C4-2B (cell line): ENCODE measurements at regions not wholly inside any gene's neighbourhood (a gene's known extent, or its start where the extent isn't known, plus 50 kb on each side); places are given as distances from the start of the nearest gene placed in this dataset.
"Not testable (repeated sequence)": the region's sequence is repeated elsewhere in the genome, so short reads cannot be mapped to it uniquely, and the experiment has no call there.

Experiments
- H3K27ac ChIP-seq: fragments of 450-650 bp; 2 replicates; pipeline ENCODE4 v1.5.1; 2017
- CTCF ChIP-seq: fragments of 450-650 bp; conservative IDR thresholded peaks from 2 replicates; pipeline ENCODE4 v1.5.1; 2017; ENCODE audit warnings: mild to moderate bottlenecking
- ZFX ChIP-seq: fragments of 450-650 bp; IDR thresholded peaks from 2 replicates; pipeline ENCODE4 v1.6.1; 2017

GRCh38 chr5:25451294-25451693 lies 806.5 kb upstream of the CDH10 start:
- H3K27ac ChIP-seq = no peak overlapping the region
- TF ChIP-seq ZFX = no peak

- H3K27ac ChIP-seq = peak overlapping the region; percentile 59
Measured at GRCh38 chr5:25448646-25449045, 803.9 kb upstream of the CDH10 start.

DNA sequence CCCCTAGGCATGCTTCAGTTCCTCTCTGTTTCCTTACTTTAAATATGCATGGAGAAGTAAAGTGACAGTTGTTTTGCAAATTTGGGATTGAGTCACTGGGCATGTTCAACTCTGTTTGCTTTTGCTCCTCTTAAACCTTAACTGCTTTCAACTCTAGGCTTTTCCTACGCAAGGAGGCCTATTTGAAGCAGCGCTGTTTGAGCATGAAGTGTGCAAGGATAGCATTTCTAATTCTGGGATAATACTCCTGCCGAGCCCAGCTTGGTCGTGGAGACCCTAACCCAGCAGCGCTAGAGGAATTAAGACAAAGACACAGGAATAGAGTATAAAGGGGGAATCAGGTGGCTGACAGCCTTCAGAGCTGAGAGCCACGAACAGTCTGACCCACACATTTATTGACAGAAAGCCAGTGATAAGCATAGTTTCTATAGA lies 803.4 kb upstream of the CDH10 start:
- TF ChIP-seq CTCF (no peak), ZFX (0 out of 2 replicates have a peak, but pooled peaks have one; percentile 27)
- H3K27ac ChIP-seq = peak overlapping the region; percentile 59

More at GRCh38 chr5:25448646-25449045, 803.9 kb upstream of the CDH10 start:
- TF ChIP-seq ZFX (no peak), CTCF (no peak)

GRCh38 chr5:25446061-25446420 lies 801.3 kb upstream of the CDH10 start:
- H3K27ac ChIP-seq = not testable (repeated sequence)

GRCh38 chr5:25445381-25446060 lies 800.7 kb upstream of the CDH10 start:
- H3K27ac ChIP-seq = not testable (repeated sequence)

- H3K27ac ChIP-seq = no peak overlapping the region
Measured at GRCh38 chr5:25444697-25445096, 799.9 kb upstream of the CDH10 start.

DNA sequence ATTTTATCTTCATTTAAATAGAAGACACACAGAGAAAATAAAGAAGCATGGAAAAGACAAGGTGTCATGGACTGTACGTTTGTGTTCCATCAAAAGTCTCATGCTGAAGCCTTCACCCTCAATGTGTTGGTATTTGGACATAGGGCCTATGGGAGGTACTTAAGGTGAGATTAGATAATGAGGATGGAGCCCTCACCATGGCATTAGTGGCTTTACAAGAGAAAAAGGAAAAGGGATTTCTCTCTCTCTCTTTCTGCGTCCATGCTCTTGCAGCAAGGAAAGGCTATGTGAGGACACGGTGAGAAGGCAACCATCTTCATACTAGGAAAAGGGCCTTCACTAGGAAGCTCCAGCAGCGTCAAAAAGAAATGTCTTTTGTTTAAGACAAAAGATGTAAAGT lies 797.0 kb upstream of the CDH10 start:
- TF ChIP-seq ZFX (no peak), CTCF (no peak)
- no peak overlapping the region for H3K27ac ChIP-seq

More at GRCh38 chr5:25444697-25445096, 799.9 kb upstream of the CDH10 start:
- TF ChIP-seq ZFX (no peak), CTCF (no peak)

- TF ChIP-seq ZFX (no peak), CTCF (no peak)
- no peak overlapping the region for H3K27ac ChIP-seq
Measured at GRCh38 chr5:25439025-25439424, 794.2 kb upstream of the CDH10 start.

DNA sequence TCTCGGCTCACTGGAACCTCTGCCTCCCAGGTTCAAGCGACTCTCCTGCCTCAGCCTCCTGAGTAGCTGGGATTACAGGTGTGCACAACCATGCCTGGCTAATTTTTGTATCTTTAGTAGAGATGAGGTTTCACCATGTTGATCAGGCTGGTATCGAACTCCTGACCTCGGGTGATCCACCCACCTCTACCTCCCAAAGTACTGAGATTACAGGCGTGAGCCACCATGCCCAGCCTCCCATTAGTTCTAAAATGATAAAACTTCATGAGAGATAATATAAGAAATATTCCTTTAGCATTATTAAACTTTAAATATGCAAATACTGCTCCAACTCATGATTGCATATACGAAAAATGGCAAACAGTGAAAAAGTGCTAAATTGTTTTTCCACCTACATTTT lies 793.6 kb upstream of the CDH10 start:
- not testable (repeated sequence) for H3K27ac ChIP-seq

DNA sequence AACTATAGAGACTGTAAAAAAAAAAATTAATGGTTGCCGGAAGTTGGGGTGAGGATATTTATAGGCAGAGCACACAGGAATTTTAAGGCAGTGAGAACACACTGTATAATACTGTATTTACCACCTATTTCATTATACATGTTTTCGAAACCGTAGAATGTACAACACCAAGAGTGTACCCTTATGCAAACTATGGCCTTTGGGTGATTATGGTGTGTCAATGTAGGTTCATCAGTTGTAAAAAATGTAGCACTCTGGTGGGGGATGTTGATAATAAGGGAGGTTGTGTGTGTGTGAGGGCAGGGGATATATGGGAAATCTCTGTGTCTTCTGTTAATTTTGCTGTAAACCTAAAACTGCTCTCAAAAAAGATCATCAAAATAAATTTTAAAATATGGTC lies 791.7 kb upstream of the CDH10 start:
- TF ChIP-seq CTCF (no peak), ZFX (no peak)
- no peak overlapping the region for H3K27ac ChIP-seq
